Activated T-helper 9 cell treated with anti-CD3 and anti-CD28 coated beads, Interleukin-2, amount 50 U/mL, for 16 hours (primary cell): ENCODE measurements at regions not wholly inside any gene's neighbourhood (a gene's known extent, or its start where the extent isn't known, plus 50 kb on each side); places are given as distances from the start of the nearest gene placed in this dataset.

Experiments
- DNase-seq: peaks from one replicate; pipeline ENCODE4 v3.0.0-alpha.2; 2020; ENCODE audit warnings: low read depth

DNA sequence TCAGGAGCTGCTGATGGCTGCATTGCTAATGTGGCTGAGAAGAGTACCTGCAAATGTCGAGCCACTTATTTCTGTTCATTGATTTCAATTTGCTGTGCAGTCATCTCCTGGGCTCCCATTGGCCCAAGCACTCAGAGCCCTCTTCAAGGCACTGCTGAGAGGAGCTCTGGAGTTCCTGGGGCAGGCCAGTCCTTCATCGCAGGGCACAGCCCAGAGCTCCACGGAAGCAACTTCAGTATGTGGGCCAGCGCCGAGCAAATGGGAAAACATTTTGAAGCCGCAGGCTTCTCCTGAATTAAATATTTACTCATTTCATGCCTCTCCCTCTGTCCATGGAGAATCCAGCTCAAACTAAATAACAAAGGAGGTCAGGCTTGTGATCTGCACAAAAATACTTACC lies 383.3 kb downstream of the BCOR start:
- no peak for DNase-seq

DNA sequence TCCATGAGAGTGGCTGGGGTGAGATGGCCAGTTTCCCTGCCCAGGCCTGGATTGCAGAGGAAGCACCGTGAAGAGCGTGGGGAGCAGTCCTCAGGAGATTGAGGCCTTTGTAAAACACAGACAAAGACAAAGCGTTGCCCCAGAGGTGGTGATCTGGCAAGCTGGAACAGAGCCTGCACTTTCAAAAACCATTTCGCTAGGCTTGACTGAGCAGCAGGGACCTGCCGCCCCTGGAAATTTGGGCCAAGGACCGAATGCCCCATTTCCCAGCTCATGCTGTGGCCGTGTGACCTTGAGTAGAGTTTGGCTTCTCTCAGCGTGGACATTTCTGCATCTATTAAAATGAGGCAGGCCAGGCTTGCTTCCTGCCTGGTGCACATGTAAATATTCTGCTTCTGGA lies 381.4 kb downstream of the BCOR start:
- no peak for DNase-seq

DNA sequence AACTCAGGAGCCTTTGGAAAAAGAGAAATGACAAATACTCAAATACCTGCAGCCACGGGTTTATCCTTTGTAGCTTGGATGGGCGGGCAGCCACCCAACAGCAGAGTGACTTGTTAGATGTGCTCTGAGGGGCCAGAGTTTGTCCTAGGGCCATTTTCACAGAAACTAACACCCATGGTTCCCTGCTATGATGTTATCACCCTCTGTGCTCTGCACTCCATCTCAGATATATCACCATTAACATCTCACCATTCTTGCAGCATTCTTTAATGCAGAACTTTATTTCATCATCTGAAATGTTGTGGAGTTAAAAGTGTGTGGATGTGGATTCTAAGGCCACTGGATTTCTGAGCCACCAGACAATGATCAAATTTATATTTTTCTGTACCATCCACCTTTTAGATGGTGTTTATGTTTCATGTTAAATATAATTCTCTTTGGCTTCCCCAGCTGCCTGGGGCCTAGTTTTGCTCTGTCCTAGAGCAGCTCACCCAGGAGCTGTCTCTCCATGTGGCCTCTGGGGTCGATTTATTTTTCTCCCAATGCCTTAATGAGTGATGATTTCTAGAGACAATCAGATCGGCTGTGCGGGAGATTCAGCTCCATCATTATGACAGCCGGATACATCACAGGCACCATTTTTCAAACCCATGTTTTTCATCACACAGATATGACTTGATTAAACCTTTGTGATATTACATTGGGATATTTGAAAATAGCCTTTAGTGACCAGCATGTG lies 380.8 kb downstream of the BCOR start:
- no peak for DNase-seq

DNA sequence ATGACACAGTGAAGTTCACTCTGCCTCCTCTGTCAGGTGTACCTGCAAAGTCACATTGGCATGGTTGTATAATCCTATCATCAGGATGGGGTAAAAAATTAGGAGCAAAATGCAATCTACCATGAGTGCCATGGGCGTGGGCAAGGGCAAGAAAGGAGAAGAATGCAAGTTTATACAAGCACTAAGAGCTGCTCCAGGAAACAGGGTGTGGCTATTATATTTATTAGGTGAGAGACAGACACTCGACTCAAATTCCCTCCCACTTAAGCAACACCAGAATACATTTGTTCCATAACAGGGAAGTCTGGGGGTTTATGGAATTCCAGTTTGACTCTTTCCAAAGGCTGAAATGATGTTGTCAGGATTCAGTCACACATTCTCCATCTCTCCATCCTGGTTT lies 378.8 kb downstream of the BCOR start:
- no peak for DNase-seq

DNA sequence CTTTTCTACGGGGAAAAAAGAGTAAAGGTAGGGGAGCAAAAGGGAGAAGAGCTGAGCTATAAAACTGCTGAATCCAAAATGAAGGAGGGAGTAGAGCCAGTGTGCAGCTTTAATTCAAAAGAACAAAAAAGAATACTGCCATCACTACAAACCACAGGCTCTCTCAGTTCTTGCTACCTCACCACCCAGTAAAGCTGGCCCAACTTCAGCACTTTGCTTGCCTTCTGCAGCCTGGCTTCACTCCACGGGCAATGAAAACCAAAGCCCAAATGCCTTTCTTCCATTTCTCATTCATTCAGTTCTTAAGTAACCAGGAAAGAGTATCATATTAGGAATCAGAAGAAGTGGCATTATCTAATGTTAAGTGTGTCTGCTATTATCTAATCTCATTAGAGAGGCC lies 376.8 kb downstream of the BCOR start:
- DNase-seq = no peak

DNA sequence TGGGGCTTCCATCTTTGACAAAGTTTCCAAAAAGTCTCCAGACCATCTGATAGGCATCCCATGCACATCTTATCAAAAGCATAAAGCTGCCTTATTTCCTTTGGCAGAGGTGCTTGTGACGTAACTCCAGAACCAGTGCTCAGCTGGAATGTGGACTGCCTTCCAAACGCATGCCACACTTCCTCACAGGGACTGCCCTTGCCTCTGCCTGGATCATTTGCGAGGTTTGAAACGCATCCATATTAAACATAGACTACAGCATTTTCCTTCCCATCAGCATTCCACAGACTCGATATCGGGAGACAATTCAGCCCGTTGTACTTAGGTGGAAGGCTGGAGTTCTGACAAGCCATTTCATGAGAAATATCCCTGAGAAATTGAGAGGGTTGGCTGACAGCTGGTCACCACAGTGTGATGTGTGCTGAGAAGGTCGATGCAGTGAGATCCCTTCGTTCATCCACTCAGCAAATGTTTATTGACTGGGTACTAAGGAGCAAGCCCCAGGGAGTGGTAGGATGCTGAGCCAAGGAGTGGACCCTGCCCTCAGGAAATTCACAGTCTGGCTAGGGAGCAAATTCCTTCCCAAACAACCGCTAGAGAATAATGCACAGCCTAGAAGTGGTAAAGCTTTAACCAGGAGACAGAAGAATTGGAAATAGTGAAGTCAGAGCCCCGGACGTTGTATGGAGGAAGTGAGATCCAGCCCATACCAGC lies 376.0 kb downstream of the BCOR start:
- no peak for DNase-seq

DNA sequence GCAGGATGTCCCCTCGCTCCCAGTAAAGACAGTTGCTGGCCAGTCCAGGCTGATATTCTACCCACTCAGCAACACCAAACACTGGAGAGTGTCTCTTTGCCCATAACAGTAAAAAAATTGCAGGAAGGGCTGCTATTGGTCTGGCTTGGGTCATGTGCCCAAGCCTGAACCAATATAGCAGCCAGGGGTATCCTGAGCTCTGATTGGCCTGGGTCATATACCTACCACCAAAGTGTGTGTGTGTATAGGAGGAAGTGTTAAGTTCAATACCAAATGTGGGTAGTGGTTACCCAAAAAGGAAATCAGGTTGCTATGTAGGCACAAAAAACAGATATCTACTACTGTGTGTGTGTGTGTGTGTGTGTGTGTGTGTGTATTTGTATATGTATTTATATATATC lies 373.2 kb downstream of the BCOR start:
- DNase-seq = no peak

DNA sequence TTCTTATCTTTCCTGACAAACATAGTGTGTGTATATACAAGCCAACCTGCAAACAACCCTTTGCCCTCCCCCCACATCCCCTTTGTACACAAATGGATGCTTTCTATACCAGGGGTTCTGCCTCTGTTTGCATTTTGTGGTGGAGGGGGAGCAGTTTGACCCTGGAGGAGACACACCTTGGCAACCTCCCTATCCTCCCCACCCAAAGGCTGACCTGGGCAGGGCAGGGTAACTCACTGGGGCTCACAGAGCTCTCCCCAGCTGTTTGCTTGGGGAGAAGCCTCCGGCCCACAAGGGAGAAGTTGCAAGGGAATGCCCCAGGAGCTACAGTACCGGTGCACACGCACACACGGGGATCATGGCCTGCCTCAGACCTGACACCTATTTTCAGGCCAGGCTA lies 372.6 kb downstream of the BCOR start:
- DNase-seq = no peak

DNA sequence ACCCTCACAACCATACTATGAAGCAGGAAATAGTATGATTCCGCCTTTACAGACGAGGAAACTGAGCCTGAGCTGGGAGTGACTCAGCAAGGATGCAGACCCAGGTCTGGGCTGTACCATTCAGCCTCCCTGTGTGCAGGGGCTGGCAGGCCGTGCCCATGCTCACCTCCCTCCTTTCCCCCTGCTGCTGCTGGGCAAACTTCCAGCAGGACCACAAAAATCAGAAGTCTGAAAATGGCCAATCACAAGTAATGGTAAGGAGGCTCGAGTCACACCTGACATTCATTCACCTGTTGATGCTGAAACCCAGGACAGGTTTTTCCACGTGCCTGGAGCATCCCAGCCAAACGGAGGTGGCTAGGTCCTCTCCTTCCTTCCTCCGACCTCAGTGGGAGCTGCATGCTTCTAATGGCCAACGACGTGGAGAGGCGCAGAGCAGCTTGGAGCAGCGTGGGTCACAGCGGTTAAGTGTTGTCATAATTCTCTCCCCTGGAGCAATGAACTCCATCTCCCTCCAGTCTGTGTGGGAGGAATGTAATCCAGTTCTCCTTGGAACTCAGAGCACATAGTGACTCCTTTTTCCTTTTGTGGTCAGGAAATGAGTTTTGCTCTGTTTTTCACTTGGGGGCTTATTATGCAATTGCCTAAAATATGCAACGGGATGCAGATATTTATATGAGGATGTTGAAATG lies 371.7 kb downstream of the BCOR start:
- DNase-seq = no peak

DNA sequence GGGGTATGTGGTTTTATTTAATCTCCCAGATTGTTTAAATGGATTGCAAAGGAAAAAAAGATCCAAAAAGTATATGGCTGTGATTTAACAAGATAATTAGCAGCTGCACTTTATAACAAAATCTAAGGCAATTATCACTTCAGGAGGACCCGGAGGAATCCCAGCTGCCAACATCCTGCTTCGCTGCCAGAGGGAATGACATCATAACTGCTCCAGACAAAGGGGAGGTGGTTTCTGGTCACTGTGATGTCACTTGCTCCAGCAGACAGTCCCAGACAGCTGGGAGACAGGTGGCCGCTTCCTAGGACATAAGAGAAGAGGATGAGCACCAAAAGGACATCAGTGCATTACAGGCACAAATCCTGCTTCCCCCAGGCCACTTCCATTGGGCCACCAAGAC lies 371.0 kb downstream of the BCOR start:
- DNase-seq = no peak

DNA sequence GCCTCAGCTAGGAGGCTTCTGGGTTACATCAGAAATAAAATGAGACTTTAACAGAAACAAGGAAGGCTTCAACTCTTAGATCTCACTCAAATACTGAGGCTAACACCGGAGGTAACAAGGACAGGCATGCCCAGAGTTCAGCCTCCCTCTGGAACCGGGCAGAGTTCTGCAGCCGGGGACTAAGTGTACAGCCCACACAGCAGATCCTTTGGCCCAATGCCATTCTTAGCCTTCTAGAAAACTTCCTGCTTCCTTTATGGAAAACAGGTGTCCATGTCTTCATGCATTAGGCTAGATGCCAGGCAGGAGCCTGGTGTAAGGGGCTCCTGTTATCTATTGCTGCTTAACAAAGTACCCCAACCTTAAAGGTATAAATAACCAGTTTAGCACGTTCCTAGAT lies 369.7 kb downstream of the BCOR start:
- DNase-seq = no peak

DNA sequence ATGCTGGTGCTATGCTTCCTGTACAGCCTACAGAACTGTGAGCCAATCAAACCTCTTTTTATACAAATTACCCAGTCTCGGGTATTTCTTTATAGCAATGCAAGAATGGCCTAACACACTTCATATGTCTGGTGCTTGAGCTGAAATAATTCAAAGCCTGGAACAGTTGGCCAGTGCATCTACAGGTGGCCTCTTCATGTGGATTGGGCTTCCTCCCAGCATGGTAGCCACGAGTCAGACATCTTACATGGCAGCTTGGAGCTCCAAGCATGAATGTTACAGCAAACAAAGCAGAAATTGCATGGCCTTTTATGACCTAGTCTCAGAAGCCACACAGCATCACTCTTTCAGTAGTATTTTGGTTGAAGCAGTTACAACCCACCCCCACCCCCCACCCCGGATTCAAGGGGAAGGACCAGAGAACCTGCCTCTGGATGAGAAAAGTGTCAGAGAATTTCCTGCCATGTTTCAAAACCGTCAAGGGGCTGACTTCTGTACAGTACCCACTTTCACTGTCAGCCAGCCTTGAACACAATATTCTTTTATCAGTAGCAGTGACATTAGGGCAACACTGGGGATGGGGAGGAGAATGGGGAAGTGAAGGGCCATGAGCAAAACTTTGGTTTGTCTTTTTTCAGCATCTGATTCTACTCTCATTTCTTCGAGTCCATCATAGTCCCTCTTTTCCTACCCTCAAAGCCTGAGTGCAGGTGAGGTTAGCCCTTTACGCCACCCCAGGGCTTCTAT lies 368.7 kb downstream of the BCOR start:
- no peak for DNase-seq

DNA sequence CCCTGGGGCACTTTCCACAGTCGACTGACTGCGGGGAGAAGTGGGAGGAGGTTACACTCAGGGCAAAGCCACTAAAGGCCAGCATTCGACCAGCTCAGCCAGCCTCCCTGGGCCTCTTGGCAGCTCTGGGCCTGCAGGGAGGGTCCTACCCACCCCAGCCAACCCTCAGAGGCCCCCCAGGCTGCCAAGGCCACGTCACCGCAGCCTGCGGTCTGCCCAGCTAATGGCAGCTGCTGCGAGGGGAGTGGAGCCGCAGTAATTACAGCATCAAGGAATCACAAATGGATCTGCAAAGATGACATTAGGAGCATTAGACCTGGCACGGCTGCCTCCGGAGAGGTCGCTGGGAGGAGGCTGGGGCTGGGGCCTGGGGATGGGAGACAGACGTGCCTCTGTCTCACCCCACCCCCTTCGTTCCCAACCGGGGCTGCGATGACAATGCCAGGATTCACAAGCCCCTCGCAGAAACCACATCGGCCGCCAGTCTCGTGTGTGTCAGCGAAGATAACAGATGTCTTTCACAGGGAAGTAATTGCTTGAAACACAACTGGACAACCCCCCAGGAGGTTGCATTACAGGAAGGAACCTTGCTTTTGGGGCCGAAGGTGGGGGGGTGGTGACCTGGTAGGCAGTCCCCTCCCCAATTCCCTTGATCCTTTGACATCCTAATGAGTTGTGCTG lies 367.6 kb downstream of the BCOR start:
- DNase-seq = no peak

DNA sequence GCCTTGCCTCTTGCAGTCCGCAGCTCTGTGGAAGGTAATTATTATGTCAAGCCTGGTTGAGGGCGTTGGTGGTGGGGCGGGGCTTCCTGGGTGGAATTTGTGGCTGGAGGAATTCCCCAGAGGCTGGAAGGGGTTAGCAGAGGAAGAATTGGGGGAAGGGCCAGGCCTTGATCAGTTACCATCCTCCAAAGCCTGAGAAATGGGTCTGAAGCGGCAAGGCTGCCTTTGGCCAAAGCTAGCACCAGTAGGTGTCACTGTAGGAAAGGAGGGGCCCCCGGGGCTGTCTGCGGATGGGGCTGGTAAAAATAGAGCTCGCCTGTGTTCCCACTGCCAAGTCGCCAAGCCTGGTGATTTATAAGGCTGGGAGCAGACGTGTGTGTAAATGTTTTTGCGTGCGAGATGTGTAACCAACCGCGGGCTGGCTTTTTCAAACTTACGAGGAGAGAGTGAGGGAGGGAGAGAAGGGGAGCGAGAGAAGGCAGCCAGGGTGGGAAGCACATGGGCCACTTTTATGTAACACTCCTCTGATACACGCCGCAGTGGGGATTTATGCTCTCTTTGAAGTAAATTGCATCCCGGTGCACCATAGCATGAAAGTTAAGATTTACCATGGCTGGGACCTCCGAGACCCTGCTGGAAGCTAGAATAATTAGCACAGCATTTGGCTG lies 367.0 kb downstream of the BCOR start:
- peak; percentile 31 for DNase-seq

DNA sequence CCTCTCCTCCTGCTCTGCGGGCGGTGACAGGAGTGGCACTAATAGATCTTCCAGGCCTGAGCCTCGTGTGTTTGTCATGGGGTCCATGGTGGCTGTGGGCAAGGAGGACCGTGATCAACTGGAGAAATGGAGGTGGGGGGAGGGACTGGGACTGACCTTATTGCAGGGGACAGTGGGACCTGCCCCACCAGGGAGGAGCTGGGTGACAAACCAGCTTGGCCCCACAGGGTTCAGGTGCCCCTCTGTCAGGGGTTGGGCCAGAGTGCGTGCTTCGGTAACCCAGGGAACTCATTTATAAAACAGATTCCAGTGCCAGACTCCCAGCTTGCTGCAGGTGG lies 366.5 kb downstream of the BCOR start:
- DNase-seq = no peak

DNA sequence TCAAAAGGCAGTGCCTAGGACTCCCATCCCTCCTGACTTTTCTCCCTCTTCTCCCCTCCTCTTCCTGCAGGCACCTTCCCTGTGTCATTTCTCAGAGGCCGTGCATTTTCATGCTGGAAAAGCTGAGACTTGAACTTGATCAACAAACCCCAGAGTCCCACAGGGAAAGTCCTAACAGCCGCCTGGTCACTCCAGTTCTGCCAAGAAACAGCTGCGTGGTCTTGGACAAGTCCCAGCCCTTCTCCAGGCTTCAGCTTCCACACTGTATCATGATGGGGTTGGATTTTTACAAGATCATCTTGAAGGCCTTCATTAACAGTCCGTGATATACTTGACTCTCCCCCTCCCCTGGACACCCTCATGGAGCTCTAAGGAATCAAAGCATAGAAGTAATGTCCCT lies 366.0 kb downstream of the BCOR start:
- DNase-seq = no peak

DNA sequence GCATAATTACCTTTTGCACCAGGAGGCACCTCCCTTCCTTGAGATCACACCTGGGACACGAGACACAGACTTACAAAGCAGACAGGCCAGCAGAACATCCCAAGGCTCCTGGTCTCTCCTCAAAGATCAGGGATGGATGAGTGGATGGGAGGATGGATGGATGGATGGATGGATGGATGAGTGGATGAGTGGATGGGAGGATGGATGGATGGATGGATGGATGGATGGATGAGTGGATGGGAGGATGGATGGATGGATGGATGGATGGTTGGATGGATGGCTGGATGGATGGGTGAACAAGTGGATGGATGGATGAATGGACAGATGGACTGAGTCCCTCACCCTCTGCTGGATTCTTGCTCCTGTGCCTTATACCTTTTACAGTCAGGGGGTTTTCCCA lies 364.0 kb downstream of the BCOR start:
- DNase-seq = no peak

DNA sequence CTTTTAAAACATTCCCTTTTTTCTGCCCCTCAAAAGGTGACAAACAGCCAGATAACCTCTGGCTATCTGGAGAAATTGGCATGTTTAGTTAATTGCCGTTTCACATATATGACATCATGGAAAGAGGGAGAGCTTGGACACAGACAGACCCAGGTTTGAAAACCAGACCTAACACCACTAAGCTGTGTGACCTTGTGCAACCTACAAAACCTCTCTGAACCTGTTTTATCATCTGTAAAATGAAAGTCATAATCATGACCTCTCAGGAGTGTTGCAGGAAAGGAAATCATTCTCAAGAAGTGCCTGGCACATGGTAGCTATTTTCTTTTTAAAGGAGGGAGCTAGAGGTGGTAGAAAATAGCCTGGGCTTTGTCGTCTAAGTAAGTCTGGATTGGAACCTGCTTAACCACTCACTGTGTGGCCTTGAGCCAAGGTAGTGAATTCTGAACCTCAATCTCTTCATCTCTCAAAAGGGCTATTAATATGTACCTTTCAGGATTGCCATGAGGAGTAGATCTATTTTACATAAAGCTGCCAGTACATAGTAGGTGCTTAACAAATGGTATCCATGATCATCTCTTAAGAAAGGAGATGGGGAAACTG lies 363.5 kb downstream of the BCOR start:
- no peak for DNase-seq

DNA sequence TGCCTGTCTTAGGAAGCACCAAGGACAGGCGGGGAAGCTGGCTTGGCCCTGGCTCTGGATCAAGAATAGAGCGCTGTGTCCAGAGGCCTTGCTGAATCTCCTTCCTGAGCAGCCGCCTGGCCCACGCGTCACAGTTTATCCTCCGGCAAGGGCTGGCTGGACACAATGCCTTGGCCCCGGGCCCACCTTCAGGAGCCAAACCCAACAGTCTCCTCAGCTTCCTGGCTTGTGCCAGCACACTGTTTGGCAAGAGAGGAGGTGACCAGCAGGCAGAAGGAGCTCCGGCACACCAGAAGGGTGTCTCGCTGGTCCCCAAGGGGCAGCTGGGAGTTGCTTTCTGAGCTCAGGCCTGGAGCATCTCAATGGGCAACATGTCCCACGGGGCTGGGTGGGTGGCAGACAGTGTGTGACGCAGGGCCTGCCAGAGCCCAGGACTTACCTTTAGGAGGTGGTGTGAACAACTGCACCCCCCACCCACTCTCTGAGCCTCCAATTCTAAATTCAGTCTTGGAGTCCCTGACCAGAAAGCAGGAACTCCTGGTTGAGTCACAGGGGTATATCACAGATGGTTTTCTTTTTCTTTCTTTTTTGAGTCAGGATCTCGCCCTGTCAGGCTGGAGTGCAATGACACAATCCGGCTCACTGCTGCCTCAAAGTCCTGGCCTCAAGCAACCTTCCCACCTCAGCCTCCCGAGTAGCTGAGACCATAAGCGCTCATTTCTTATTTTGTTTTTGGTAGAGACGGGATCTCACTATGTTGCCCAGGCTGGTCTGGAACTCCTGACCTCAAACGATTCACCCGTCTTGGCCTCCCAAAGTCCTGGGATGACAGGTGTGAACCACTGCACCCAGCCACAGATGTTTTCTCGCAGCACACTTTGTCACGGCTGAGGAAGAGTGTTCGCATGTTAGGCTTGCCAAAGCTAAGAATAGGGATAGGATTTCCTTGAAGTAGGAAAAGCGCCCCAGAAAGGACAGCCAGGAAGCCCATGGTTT lies 361.2 kb downstream of the BCOR start:
- no peak for DNase-seq

DNA sequence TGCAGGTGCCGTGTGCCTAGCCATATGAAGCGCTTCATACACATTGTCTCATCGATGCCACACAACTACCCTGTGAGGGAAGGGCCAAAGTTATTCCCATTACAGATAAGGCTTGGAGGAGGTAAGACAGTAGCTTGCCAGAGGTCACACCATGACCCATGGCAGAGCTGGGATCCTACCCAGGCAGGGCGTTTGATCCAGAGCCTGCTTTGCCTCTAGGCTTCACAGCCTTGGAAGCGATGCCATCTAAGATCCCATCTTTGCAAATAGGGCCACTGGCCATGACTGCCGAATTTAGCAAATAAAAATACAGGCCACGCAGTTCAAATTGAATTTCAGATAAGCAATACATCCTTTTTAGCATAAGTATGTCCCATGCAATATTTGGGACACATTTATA lies 358.2 kb downstream of the BCOR start:
- no peak for DNase-seq
